GM21423 (cell line): ENCODE measurements at regions not wholly inside any gene's neighbourhood (a gene's known extent, or its start where the extent isn't known, plus 50 kb on each side); places are given as distances from the start of the nearest gene placed in this dataset.
"Not testable (repeated sequence)": the region's sequence is repeated elsewhere in the genome, so short reads cannot be mapped to it uniquely, and the experiment has no call there.

Source experiments
- ATAC-seq: cut with Tn5 transposase; IDR thresholded peaks from one replicate; pipeline ENCODE4 v1.9.1; 2021; ENCODE audit warnings: mild to moderate bottlenecking, moderate library complexity; ENCODE audit not compliant: unreplicated experiment

DNA sequence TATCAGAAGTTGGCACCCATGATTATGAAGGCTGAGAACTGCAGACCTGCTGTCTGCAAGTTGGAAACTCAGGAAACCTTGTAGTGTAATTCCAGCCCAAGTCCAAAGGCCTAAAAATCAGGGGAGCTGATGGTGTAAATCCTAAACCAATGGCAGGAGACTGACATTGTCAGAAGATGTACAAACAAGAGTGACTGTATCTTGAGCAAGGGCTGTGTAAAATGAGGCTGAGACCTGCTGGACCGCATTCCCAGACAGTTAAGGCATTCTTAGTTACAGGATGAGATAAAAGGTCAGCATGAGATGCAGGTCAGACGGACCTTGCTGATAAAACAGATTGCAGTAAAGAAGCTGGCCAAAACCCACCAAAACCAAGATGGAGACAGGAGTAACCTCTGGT, 147.7 kb downstream of the COG6 start:
- no peak for ATAC-seq

DNA sequence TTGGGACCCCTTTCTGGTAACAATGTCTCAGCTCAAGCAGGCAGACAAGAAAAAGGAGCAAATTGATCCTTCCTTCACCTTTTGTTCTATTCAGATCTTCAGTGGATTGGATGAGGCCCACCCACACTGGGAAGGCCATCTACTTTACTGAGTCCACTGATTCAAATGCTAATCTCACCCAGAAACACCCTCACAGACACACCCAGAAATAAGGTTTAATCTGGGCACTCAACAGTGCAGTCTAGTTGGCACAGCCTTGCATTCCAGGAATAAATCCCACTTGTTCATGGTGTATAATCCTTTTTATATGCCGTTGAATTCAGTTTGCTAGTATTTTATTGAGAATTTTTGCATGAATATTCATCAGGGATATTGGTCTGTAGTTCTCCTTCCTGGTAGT, 148.4 kb downstream of the COG6 start:
- no peak for ATAC-seq

DNA sequence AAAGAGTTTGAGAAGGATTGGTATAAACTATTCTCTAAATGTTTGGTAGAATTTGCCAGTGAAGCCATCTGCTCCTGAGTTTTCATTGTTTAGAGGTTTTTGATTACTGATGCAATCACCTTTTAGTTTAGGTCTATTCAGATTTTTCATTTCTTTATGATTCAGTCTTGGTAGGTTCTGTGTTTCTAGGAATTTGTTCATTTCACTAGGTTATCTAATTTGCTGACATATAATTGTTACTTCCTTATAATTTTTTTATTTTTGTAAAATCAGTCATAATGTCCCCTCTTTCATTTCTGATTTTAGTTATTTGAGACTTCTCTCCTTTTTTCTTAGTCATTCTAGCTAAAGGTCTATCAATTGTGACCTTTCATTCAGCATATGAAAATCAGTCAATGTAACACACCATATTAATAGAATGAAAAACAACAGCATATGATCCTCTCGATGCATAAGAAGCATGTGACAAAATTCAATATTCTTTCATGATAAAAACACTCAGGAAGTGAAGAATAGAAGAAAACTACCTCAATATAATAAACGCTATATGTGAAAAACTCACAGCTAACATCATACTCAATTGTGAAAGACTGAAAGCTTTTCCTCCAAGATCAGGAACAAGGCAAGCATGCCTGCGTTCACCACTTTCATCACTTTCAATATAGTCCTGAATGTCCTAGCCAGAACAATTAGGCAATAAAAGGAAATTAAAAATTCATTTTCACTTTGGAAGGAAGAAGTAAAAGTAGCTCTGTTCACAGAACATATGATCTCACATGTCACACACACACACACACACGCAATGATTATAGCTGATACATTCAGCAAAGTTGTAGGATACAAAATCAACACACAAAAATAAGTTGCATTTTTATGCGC, 149.1 kb downstream of the COG6 start:
- ATAC-seq = no peak

DNA sequence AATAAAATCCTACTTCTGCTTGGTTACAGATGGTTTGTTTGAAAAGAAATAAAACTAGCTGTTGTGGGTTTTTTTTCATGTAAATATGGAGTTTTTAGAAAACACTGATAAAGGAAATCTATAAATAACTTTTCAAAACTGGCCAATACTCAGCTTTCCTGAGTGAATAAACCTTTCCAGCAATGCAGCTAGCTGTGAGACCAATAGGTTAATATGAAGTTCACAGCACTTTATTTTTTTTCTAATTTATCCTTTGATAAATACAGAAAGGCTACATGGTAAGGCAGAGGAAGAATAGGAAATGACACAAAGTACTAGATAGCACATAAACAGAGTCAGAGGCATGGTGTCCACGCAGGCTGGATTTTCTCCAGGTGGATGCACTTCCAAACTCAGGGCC, 154.0 kb downstream of the COG6 start:
- no peak for ATAC-seq

DNA sequence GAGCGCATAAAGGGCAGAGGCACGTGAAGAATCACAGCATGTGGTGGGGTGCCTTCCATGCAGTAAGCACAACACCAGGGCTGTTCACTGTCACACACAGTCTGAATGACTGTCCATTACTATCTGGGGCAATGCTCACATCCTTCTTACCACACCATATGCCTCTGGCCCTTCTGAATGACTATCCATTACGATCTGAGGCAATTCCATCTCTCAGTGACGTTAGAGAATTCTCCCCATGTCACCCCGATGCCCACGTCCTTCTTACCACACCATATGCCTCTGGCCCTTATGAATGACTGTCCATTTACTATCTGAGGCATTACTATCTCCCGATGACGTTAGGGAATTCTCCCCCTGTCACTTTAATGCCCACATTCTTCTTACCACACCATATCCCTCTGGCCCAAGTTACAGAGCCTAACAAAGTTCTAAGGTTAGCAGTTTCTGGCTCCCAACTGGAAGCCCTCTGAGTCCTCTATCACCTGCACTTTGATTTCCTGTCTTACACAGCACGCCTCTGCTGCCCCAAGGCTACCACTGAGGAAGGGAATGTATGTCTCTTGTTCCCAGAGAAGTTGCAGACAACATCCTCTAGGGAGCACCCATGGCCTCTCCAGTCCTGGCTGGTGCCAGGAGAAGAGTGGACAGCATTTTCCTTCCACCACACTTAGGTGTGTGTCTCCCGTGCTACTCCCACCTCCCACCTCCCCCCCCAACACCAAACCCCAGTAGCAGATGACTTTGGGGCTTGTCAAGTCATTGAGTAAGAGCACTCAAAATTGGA, 154.8 kb downstream of the COG6 start:
- ATAC-seq = no peak

DNA sequence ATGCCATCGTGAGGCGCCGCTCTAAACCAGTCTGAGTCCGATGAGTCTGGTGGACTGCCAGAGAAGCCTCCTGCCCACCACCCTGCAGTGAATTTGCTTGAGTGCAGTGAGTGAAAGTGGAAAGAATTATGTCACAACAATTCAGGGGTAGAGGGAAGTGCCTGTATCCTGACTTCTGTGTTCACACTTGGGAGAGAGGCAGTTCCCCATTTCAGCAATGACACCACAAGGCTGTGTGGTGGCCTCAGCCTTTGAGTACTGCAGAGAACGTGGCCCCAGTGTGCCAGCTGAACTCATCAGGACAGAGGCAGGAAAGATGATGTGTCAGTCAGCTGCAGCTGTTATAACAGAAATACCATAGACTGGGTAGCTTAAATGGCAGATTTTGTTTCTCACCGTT, 155.6 kb downstream of the COG6 start:
- ATAC-seq = no peak

DNA sequence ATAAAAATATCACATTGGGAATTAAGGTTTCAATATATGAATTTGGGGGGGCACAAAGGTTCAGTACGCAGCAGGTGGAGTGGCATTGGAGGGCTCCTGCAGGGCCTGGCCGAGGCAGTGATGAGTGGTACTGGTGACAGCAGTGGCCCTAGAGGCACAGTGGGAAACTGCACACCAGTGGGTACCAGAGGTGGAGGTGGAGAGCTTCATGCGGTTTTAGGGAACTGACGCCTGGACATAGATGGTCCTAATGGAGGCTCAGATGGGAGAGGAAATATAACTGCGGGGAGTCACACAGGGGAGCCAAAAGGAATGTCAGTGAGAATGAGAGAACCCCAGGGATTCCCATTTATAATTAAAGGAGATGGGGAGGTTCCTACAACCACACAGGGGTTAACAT, 156.2 kb downstream of the COG6 start:
- ATAC-seq = no peak

DNA sequence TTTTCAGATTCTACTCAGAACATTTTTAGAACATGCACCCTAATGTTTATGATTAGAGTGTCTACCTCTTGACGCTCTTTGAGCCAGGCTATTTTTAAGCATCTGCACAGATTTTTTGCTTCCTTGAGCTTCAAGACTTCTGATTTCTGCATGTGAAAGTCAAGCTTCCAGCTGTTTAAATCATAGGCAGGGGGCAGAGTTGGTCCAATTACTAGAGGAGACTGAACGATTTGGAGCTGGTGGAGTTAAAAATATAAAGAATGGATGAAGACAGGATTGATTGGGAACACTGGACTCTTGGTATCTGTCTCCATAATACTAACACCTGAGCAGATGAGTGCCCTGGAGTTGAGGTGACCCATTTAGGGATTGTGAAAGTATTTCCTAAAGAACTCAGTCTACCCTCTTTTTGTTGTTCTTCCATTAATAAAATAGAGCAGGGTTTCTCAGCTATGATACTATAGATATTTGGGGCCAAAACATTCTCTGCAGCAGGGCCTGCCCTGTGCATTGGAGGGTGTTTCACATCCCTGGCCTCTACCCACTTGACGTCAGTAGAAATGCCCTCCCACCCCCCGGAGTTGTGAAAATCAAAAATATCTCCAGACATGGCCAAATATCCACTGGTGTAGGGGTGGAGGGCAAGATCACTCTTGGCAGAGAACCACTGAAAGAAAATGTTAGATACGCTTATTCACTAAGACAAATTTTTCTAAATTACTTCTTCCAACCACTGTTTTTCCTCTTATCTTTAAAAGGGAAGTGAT, 160.1 kb downstream of the COG6 start:
- no peak for ATAC-seq

DNA sequence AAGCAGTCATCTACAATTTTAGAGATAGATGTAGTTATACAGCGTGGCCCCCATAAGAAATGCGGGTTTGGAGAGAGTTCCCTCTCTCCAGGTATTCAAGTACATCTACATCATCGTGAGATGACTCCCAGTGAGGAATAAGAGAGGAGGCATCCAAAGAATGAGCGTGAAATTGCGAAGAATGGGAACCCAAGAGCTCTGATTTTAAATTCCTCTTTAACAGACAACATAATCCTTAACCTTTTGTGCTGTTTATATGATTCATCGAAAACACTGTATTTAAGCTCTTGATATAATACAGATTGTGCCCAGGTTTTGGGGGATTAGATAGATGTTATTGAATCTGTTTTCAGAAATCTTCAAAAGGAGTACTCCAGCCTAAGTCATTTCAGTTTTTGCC, 161.5 kb downstream of the COG6 start:
- ATAC-seq = no peak

DNA sequence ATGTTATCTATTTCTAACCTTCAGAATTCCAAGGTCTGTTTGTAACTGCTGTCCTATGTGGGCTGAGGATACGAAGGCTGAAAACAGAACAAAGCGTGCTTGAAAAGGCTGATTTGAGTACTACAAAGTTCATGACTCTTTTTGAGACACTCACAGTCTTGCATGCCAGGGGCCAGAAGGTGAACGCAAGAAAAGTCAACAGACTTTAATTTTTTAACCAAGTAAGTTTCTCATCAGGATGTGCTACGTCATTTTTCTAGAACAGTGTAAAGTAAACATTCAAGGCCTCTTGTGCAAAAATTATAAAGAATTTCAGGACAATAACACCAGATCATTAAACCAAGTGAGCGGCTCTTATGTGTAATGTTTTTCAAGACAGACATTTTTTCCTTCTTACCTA, 163.5 kb downstream of the COG6 start:
- no peak for ATAC-seq

DNA sequence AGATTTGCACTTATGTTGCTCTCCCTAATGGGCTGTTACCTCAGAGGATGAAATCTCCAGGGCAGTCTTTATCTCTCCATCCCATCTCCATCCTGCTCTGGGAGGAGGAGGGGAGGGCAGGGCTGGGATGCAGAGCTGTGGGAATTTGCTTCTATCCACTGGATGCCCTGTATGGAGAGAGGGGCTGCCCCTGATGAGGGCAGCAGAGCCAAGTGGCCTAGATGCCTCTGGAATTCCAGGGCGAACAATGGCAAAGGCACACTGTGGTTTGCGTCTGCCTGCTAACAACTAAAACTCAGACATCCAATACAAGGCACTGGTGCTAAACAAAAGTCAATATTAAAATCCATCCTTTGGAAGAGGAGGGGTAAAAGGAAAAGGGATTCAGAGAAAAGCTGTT, 165.1 kb downstream of the COG6 start:
- no peak for ATAC-seq

DNA sequence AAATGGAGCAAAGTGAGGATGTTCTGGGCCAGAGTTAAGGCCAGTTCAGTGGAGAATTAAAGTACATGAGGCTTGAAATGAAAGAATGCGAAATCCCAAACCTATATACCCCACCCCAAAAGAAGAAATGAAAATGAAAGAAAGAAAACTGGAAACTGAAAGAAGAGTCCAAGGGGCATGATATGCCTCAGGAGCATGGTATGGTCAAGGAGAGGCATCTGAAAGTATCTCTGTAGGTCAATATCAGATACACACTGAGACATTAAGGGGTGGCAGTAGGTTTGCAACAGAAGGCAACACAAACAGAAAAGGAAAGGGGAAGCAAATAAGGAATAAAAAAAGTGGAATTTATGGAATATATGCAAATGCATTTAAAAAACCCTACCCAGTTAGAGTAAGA, 166.5 kb downstream of the COG6 start:
- no peak for ATAC-seq

DNA sequence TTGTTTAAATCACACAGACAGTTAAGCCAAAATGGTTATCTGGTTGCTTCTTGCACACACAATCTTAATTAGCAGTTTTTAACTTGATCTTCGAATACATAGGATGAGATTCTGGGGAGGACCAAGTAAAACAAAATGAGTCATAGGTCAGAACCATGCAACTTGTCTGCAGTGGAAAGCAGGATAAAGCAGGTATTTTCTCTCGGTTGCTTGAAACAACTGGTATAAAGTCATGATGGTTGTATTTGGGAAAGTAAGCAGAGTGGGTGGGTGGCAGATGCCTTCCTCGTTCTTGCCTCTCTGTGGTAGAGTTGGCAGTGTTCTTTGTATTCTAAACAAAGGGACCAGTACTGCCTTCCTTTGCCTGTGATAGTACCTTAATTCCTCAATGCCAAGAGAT, 167.0 kb downstream of the COG6 start:
- ATAC-seq = no peak

DNA sequence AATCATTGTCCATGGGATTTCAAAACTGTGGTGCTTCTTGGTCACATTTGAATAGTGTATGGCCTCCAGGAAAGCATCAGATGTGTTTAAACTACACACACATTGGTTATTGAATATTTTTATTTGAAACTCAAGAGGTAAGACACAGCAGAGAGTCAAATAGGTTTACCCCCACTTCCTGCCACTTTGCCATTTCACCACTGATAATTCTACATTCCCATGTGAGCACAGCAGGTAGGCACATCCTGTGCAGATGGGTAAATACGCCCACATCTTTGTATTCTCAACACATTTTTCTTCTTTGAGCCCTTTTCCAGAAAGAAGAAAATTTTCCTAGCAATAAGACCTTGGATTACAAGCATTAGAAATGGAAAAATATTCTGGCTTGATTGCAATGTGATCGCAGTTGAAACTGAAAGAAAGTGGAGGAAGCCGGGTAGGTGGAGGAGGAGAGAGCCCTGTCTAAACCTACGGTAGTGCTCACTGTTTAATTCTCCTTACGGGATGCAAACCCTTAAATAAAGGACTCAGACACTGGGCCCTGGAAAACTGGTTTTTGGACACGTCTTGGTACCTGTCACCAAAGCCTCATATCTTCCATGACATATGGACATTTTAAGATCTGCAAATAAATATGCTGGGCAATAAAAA, 167.7 kb downstream of the COG6 start:
- ATAC-seq = no peak

DNA sequence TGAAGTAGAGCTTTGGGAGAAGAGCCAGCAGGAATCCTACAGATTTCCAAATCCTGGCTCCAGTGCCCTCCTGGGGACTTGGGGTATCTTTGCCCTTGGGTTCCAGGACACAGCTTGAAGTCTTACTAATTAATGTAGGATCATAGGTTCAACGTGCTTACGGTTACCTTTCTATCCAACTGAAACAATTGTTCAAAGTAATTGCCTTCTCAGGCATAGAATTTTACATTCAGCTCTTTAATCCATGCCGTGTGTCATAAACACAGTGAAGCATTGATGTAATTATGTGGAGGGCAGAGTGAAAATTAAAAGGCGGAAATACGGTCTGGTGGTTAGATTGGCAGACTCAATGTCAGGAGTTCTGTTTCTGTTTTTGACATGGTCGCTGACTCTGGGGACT, 170.4 kb downstream of the COG6 start:
- no peak for ATAC-seq

DNA sequence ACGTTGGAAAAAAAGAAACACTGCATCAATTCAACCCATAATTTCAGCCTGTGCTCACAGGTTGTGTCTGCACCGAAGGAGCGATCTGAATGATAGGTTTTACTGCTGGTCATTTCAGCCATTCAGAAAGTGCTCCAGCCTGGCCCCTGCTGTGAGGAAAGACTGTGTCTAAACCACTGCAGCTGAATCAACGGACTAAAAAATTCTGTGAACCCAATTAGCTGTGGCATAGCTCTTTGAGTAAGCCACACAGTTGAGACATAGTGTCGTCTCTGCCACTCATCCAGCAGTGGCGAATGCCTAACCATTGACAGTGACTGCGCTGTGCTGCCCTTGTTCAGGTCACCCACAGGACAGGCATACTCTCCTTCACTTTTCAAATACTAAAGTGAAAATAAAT, 179.8 kb downstream of the COG6 start:
- ATAC-seq = no peak

DNA sequence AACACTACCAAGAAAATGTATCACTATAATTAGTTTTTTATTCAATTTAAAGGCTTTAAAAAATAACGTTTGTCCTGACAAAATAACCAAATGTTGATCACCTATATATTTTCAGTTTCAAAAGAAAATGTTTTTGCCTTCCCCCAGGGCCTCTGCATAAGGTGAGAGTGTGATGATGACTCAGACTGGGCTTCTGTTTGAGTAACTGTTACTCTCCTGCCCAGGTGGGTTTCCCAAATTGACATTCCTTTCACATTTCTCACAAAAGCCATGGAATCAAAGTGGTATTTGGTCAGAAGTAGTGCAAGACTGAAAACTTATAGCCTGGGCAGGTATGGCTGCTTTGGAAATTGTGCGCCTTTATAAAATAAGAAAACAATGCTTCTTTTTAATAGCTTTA, 180.6 kb downstream of the COG6 start:
- ATAC-seq = no peak

DNA sequence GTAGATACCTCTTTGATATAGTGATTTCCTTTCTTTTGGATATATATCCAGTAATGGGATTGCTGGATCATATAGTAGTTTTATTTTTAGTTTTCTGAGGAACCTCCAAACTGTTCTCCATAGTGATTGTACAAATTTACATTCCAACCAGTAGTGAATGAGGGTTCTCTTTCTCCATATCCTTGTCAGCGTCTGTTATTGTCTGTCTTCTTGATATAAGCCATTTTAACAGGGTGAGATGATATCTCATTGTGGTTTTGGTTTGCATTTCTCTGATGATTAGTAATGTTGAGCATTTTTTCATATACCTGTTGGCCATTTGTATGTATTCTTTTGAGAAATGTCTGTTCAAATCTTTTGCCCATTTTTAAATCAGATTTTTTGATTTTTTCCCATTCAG, 182.4 kb downstream of the COG6 start:
- ATAC-seq = not testable (repeated sequence)

DNA sequence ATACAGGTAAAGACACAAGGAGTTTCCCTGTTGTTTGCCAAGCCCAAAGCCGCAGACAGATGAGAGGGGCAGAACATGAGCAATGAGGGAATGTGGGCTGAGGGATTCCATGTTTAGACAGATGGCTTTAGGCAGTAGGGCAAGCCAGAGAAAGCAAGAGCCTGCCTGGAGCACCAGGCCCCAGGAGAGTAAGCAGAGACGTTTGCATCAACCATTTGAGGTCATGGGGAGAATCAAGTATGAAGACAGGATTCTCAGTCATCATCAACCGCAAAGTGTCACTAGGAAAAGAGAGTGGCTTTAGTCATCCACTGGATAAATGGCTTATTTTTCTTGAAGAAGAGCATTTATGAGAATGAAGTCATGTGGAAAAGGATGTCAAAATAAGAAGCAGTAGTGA, 184.7 kb downstream of the COG6 start:
- no peak for ATAC-seq

DNA sequence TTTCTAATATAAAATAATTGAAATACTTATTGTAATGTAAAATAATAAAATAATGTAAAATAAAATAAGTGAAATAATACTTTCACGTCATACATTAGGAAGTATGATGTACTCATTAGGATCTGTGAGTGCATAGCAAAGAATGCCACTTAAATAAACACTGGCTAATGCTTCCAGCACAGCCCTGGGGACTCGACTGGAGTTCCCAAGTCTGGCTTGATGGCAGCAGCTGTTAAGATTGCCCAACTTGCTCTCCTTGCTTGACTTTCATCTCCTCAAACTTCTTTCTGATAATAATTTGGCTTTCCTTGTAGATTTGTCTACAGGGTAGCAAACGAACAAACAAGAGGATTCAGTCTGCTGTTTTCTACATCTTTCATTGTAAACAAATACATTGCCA, 191.9 kb downstream of the COG6 start:
- no peak for ATAC-seq

DNA sequence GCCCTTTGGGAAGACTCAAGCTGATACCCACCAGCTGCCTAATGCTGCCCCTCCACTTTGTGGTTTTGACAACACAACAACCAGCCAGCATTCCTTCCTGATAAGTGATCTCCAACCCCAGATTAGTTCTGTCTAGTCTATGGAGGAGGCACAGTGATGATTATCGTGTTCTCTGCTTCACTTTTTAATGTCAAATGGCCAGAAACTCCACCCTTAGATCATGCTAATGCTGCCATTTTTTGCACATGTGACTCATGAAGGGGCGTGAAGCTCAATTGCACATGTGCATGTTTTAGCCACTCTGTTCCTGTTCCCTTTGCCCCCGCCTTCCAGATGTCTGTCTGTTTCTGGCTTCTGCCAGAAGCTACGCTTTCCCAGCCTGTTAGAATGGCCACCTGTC, 199.8 kb downstream of the COG6 start:
- ATAC-seq = no peak
